ENCODE measurements at regions not wholly inside any gene's neighbourhood (a gene's known extent, or its start where the extent isn't known, plus 50 kb on each side); places are given as distances from the start of the nearest gene placed in this dataset.

- TF ChIP-seq SUZ12 (IDR thresholded peaks at IDR 0.05; ENCODE audit: extremely low read depth, insufficient read depth, insufficient read length) = no peak
- TF ChIP-seq YY1 (IDR thresholded peaks at IDR 0.05; ENCODE audit: insufficient read depth, insufficient read length) = no peak
- TF ChIP-seq ZNF274 (IDR thresholded peaks at IDR 0.05; ENCODE audit: low read depth, low read length) = no peak
Observed at GRCh38 chr4:133372699-133373098, 223.6 kb downstream of the PCDH10 start.
